HUDEP-2 (cell line): ENCODE measurements at regions not wholly inside any gene's neighbourhood (a gene's known extent, or its start where the extent isn't known, plus 50 kb on each side); places are given as distances from the start of the nearest gene placed in this dataset.
"Not testable (repeated sequence)": the region's sequence is repeated elsewhere in the genome, so short reads cannot be mapped to it uniquely, and the experiment has no call there.

Source experiments
- DNase-seq, 76 experiments: peaks; one replicate each; lab custom pipeline; 2025; ENCODE audit not compliant: unreplicated experiment in 76 of 76; lab: John Stamatoyannopoulos, UW

DNA sequence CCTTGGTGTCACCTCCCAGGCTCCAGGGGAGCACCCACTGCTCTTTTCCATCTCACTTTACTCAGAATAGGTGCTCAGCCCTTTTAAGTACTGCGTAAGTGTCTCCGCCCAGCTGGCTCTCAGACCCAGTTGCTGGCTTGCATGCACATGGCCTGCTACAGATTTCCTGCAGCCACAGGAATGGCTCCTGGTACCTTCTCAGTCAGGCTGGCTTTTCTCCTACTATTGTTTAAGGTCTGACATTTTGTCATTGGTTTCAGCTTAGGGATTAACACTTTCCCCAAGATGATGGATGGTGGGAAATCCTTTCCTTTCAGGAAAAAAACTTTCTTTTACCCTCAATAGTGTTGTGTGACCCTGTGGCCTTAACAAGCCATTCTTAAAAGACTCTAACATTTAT lies 1652.3 kb upstream of the WWC1 start:
- DNase-seq = no peak

DNA sequence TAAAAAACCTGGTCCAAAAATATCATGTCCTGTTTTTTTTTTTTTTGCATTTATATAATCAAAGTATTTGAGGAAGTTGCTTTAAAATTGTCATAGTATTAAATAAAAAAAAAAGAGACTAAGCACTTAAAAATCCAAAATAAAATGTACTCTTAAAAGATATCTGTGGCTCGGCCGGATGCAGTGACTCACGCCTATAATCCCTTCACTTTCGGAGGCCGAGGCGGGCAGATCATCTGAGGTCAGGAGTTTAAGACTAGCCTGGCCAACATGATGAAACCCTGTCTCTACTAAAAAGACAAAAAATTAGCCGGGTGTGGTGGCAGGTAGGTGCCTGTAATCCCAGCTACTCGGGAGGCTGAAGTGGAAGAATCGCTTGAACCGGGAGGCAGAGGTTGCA lies 1651.3 kb upstream of the WWC1 start:
- not testable (repeated sequence) for DNase-seq

DNA sequence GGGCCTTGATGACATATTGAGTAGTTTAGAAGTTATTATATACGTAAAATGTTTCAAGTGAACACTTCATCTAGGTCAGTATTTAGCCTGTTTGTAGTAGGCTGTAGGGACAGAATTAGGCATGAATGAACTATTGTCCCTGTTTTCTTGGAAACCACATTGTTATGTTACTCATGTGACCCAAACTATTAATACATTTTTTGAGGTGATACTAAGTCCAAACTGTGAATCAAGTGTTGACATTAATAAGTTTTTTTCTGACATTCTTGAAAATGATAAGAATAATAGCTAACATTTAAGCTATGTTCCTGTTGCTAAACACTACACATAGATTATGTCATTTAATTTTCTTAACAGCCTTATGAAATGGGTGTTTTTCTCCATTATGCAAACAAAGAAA lies 1642.7 kb upstream of the WWC1 start:
- no peak for DNase-seq

- DNase-seq = no peak
Observed at GRCh38 chr5:166649676-166650075, 1641.8 kb upstream of the WWC1 start.

DNA sequence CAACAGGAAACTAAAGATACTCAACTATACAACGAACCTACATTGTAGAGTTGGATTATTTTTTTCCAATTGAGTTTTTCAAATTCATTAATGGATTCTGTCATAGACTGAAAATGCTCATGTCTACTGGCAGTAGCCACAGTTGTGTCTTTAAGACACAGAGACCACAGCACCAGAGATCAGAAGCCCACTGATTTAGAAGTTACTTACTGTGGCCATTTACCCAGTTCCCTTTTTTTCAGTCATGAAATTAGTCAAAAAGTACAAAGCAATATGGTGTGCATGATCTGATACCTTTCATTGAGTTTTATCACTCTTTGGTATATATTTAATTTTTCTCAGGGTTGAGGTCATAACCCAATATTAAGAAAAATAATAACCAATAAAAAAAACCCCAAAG lies 1640.2 kb upstream of the WWC1 start:
- no peak for DNase-seq

DNA sequence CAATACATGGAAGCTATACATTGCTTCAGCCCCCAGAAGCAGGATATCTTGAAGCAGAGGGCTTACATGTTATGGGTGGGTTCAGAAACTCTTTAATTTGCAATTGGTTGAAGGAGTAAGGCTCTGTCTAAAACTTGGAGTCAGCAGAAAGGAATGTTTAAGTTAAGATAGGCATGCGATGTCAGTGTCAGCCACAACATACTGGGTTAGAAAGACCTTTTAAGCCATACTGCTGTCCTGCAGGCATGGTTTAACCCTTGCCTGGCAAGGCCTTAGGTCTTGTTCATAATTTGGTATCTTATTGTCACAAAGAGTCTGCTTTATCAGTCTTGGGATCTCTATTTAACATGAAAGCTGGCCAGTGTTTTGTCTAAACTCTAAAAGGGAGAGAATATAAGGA lies 1619.6 kb upstream of the WWC1 start:
- no peak for DNase-seq

GRCh38 chr5:166672431-166672830 lies 1619.0 kb upstream of the WWC1 start:
- no peak for DNase-seq

DNA sequence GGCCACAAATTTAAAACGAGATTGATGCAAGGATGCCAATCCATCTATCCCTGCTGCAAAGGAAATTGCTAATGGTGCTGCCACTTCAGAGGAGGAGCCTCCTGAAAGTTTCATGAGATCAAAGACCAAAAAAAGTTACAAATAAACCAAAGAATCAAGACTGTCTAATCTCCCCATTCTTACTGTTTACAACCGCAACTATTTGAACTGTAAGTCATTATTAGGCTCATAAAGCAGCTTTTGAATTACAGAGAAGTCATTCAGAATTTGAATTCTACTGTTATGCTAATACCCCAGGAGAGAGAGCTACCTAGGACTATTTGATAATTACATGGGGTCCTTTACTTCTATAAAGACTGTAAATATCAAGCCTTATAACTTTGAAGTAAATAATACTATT lies 1613.6 kb upstream of the WWC1 start:
- DNase-seq = no peak

- no peak for DNase-seq
Observed at GRCh38 chr5:166679331-166679730, 1612.1 kb upstream of the WWC1 start.

GRCh38 chr5:166695326-166695725 lies 1596.1 kb upstream of the WWC1 start:
- DNase-seq = no peak

GRCh38 chr5:166708291-166708690 lies 1583.2 kb upstream of the WWC1 start:
- no peak for DNase-seq

DNA sequence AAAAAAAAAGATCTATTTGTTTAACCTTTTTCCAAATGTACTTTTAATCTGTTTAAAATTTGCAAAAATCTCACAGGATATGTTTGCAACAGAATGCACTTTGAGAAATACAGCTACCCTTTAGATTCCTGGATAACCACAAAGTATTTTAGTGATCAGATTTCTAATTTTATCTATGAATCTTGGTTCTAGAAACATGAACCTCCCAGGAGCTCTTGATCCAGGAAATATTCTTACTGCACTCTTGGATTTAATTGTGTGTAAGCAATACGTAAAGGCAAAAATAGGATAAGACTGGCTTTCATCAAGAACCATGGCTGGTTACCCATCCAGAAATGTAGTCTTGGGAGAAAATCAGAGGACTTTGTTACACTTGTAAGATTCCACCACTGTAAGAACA lies 1581.8 kb upstream of the WWC1 start:
- DNase-seq = no peak

DNA sequence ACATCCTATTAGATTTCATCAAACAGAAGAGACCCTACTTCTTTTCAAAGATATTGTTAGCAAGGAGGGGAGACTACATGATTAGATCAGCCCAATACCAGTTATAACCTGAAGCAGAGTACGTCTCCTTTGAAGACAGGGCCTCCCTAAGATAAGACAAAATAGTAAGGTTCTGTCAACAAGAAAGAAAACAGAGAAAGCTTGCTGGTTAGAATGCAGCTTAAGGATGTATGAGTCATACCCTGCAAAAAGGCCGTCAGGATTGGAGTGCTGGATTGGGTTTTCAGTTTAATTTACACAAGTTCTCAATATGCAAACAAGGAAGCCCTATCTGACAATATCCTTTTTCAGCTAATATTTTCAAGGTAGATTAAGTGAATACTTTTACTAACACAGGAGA lies 1581.2 kb upstream of the WWC1 start:
- DNase-seq = no peak

DNA sequence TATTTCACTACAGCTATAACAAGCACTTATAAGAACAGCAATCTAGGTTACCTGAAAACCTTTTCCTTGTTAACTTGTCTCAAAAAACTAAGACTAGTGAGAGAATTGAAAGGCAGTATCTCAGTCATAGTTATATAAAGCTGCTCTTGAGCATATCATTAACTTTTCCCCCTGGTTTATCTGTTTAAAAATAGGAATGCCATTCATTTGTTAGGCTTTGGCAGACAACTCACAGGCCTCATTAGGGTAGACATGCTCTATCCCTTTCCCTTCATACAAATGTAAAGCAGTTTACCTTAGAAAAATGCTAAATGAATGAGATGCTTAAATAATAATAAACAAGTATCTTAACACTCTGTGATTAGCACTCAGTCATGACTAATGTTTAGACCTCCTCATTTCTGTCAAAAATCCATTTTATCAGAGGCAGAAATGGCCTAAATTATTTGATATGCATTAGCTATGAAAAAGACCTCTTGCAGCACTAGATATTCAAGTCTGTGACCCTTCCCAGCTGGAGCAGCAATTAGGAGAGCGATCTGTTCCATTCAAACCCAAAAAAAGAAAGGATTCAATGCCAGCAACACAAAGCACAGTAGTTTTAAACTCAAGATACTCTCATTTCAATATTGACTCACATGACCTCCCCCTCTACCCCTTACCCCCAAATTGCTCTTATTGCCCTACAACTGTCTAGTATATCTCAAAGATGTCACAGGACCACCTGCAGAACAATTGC lies 1578.8 kb upstream of the WWC1 start:
- DNase-seq = no peak

DNA sequence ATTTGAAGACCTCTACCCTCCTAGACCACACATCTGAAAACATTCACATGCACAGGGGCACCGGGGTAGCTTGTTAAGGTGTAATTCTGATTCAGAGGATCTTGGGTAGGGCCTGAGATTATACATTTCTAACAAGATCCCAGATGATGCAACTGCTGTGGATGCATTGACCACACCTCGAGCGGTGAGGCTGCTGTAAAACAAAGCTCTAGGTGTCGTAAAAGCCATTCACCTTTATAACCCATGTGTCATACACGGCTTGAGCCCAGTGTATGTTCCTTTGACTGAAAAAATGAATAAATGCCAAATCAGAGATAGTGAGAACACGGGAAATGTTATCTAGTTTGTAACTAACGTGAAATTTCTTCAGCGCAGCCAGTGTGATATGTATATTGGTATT lies 1578.2 kb upstream of the WWC1 start:
- no peak for DNase-seq

GRCh38 chr5:166716856-166717492 lies 1574.5 kb upstream of the WWC1 start:
- no peak for DNase-seq

- DNase-seq = no peak
Observed at GRCh38 chr5:166719991-166720390, 1571.5 kb upstream of the WWC1 start.

- DNase-seq = no peak
Observed at GRCh38 chr5:166722939-166723338, 1568.5 kb upstream of the WWC1 start.

- no peak for DNase-seq
Observed at GRCh38 chr5:166724284-166724683, 1567.2 kb upstream of the WWC1 start.

GRCh38 chr5:166725593-166725992 lies 1565.9 kb upstream of the WWC1 start:
- no peak for DNase-seq

DNA sequence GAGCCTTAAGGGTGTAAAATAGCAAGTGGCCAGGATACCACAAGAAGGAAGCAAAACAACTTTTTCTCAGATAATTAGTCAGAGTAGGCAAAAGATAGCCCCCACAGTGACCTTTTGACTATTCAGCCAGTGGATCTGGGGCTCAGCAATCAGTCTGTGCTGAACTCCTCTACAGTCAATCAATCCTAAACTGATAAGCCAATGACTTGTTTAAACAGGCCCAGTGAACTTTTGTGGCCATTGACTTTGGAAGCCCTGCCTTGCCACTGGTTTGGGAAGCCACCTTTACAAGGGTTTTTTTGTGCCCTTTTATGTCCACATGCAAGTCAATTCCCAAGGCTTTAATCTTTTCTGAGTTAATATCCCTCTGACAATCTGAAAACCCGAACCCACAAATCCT lies 1565.0 kb upstream of the WWC1 start:
- DNase-seq = no peak

GRCh38 chr5:166742951-166743350 lies 1548.5 kb upstream of the WWC1 start:
- not testable (repeated sequence) for DNase-seq

DNA sequence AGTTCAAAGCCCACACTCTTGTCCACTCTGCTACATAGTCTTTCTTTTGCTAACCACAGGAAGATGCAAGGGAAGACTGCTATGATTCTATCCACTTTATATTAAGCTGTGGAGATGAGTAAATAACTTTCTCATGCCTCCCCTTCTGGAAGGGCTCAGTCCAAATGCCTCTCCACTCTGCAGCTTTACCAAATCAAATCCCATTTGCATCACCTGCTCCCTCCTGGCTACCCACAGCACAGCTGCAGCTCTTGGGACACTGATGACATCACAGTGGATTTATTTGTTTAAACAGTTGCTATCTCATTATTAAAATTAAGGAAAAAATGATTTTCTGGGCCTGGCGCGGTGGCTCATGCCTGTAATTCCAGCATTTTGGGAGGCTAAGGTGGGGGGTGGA lies 1544.9 kb upstream of the WWC1 start:
- no peak for DNase-seq
